ENCODE measurements at regions not wholly inside any gene's neighbourhood (a gene's known extent, or its start where the extent isn't known, plus 50 kb on each side); places are given as distances from the start of the nearest gene placed in this dataset.

GRCh38 chr5:24817966-24818365 is 173.2 kb upstream of the CDH10 start:
- no peak for ATAC-seq
- TF ChIP-seq ZNF8 (CRISPR knock-in tag; IDR thresholded peaks at IDR 0.05) (no peak), ZFP30 (CRISPR knock-in tag; IDR thresholded peaks at IDR 0.05) (no peak), CREB5 (CRISPR knock-in tag; IDR thresholded peaks at IDR 0.05; ENCODE audit: low read depth) (no peak), POU6F1 (CRISPR knock-in tag; IDR thresholded peaks at IDR 0.05; ENCODE audit: borderline replicate concordance, low read depth) (no peak), BACH2 (CRISPR knock-in tag; IDR thresholded peaks at IDR 0.05; ENCODE audit: borderline replicate concordance) (no peak), ZNF565 (CRISPR knock-in tag; conservative IDR thresholded peaks at IDR 0.05; ENCODE audit: low read depth) (no peak), ESRRG (CRISPR knock-in tag; IDR thresholded peaks at IDR 0.05) (no peak)
- TF ChIP-seq, protein P1, sequence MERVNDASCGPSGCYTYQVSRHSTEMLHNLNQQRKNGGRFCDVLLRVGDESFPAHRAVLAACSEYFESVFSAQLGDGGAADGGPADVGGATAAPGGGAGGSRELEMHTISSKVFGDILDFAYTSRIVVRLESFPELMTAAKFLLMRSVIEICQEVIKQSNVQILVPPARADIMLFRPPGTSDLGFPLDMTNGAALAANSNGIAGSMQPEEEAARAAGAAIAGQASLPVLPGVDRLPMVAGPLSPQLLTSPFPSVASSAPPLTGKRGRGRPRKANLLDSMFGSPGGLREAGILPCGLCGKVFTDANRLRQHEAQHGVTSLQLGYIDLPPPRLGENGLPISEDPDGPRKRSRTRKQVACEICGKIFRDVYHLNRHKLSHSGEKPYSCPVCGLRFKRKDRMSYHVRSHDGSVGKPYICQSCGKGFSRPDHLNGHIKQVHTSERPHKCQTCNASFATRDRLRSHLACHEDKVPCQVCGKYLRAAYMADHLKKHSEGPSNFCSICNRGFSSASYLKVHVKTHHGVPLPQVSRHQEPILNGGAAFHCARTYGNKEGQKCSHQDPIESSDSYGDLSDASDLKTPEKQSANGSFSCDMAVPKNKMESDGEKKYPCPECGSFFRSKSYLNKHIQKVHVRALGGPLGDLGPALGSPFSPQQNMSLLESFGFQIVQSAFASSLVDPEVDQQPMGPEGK (CRISPR knock-in tag; IDR thresholded peaks at IDR 0.05; ENCODE audit: borderline replicate concordance), result no peak

DNA sequence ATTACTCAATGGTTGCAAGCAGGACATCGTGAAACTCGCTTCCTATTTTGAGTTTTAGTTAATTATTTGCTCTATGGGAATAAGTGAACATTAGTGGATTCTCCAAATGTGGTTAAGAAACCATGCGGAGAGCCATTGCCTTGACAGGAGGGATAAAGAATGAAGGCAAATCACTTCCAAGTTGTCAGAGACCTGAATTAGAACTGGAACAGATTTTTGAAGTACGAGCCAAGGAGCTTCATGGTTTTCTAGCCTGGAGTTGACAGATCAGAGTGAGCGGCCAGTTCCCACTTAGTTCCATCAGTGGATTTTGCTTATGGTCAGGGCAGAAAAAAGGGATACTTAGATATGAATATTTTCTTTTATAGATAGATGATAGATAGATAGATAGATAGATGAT is 171.4 kb upstream of the CDH10 start:
- no peak for ATAC-seq
- TF ChIP-seq, protein P1 (CRISPR knock-in tag; IDR thresholded peaks at IDR 0.05; ENCODE audit: borderline replicate concordance), result no peak
- TF ChIP-seq TSHZ2 (CRISPR knock-in tag; IDR thresholded peaks at IDR 0.05) (no peak), OSR1 (CRISPR knock-in tag; IDR thresholded peaks at IDR 0.05) (no peak), TCF4 (CRISPR knock-in tag; IDR thresholded peaks at IDR 0.05; ENCODE audit: borderline replicate concordance) (no peak), POU6F1 (CRISPR knock-in tag; IDR thresholded peaks at IDR 0.05; ENCODE audit: borderline replicate concordance, low read depth) (no peak)

DNA sequence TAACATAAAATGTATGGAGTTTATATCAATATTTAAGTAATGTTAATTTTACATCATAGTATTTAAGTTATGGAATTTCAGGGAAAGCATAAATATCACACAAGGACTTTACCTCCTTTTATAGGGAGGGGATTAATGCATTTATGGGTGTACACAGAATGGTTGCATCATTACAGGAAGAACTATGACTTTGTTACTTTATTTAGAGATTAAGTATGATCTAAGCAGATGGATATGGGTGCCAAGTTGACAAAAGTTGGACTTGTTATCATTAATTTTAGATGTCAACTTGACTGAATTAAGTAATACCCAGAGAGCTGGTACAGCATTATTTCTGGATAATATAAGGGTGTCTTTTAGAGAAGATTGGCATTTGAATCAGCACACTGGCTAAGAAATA is 160.5 kb upstream of the CDH10 start:
- no peak for ATAC-seq
- TF ChIP-seq OSR1 (CRISPR knock-in tag; IDR thresholded peaks at IDR 0.05) (no peak), ESRRG (CRISPR knock-in tag; IDR thresholded peaks at IDR 0.05) (no peak), ARNTL (CRISPR knock-in tag; IDR thresholded peaks at IDR 0.05; ENCODE audit: borderline replicate concordance, low read depth) (no peak), CSDC2 (CRISPR knock-in tag; IDR thresholded peaks at IDR 0.05) (no peak), GLIS3 (CRISPR knock-in tag; IDR thresholded peaks at IDR 0.05) (no peak), ZFP3 (CRISPR knock-in tag; IDR thresholded peaks at IDR 0.05) (no peak), CREB5 (CRISPR knock-in tag; IDR thresholded peaks at IDR 0.05; ENCODE audit: low read depth) (no peak), RARB (CRISPR knock-in tag; IDR thresholded peaks at IDR 0.05) (no peak), ZC3H10 (CRISPR knock-in tag; IDR thresholded peaks at IDR 0.05) (no peak), ISL1 (CRISPR knock-in tag; IDR thresholded peaks at IDR 0.05) (no peak), ZNF565 (CRISPR knock-in tag; conservative IDR thresholded peaks at IDR 0.05; ENCODE audit: low read depth) (no peak), POU6F1 (CRISPR knock-in tag; IDR thresholded peaks at IDR 0.05; ENCODE audit: borderline replicate concordance, low read depth) (no peak), SNAI2 (CRISPR knock-in tag; IDR thresholded peaks at IDR 0.05) (no peak), ZNF70 (CRISPR knock-in tag; IDR thresholded peaks at IDR 0.05) (no peak), CSRNP3 (CRISPR knock-in tag; IDR thresholded peaks at IDR 0.05) (no peak), ZFP30 (CRISPR knock-in tag; IDR thresholded peaks at IDR 0.05) (no peak)

Data from SK-N-SH treated with all-trans-retinoic acid at 6 μM for 48 hours (cell line).